ENCODE measurements at regions not wholly inside any gene's neighbourhood (a gene's known extent, or its start where the extent isn't known, plus 50 kb on each side); places are given as distances from the start of the nearest gene placed in this dataset.

DNA sequence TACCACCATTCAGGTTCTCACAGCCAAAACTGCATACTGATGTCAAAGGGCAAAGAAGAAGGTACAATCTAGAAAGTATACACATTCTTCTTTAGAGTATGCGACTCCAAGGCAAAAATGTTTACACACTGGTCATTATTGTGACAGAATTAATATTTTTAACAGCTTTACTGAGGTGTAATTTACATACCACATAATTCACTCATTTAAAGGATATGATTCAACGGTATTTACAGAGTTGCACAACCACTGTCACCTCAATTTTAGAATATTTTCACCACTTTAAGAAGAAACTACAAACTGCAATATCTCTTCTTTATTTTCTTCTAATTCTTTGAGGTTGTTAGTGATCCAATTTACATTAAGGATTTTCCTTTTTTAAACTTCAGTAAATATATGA lies 325.4 kb upstream of the SMIM31 start:
- TF ChIP-seq, protein P1, sequence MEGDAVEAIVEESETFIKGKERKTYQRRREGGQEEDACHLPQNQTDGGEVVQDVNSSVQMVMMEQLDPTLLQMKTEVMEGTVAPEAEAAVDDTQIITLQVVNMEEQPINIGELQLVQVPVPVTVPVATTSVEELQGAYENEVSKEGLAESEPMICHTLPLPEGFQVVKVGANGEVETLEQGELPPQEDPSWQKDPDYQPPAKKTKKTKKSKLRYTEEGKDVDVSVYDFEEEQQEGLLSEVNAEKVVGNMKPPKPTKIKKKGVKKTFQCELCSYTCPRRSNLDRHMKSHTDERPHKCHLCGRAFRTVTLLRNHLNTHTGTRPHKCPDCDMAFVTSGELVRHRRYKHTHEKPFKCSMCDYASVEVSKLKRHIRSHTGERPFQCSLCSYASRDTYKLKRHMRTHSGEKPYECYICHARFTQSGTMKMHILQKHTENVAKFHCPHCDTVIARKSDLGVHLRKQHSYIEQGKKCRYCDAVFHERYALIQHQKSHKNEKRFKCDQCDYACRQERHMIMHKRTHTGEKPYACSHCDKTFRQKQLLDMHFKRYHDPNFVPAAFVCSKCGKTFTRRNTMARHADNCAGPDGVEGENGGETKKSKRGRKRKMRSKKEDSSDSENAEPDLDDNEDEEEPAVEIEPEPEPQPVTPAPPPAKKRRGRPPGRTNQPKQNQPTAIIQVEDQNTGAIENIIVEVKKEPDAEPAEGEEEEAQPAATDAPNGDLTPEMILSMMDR (IDR thresholded peaks at IDR 0.05), result no peak
- no peak for TF ChIP-seq EP300 (IDR thresholded peaks at IDR 0.05)
- TF ChIP-seq POLR2AphosphoS5 (IDR thresholded peaks at IDR 0.05), result no peak
- no peak for TF ChIP-seq POLR2A (IDR thresholded peaks at IDR 0.05)

Data from suprapubic skin (tissue), 4 donors.